ENCODE measurements at regions not wholly inside any gene's neighbourhood (a gene's known extent, or its start where the extent isn't known, plus 50 kb on each side); places are given as distances from the start of the nearest gene placed in this dataset.

DNA sequence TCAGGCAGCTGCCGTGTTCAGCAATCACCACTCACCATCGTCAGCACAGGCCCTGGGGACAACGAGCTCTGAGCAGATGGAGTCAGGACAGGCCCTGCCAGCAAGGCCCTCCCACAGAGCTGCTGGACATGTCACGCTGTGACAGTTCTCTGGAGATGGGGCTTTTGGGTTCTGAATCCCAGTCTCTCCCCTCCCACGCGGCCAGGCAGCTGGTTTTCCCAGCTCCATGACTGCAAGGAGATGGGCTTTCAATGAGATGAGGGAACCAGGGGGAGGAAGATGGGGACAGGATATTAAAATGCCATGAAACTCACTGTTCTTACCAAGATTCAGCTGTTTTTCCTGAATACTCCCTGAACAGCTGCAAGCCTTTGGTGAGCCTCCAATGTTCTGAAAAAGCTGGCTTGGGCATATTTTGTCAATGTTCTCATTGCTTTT lies 305.9 kb downstream of the BRD1 start:
- TF ChIP-seq, protein P1, sequence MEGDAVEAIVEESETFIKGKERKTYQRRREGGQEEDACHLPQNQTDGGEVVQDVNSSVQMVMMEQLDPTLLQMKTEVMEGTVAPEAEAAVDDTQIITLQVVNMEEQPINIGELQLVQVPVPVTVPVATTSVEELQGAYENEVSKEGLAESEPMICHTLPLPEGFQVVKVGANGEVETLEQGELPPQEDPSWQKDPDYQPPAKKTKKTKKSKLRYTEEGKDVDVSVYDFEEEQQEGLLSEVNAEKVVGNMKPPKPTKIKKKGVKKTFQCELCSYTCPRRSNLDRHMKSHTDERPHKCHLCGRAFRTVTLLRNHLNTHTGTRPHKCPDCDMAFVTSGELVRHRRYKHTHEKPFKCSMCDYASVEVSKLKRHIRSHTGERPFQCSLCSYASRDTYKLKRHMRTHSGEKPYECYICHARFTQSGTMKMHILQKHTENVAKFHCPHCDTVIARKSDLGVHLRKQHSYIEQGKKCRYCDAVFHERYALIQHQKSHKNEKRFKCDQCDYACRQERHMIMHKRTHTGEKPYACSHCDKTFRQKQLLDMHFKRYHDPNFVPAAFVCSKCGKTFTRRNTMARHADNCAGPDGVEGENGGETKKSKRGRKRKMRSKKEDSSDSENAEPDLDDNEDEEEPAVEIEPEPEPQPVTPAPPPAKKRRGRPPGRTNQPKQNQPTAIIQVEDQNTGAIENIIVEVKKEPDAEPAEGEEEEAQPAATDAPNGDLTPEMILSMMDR (IDR thresholded peaks at IDR 0.05; ENCODE audit: low read depth, low read length, missing control alignments), result no peak
- no peak overlapping the region for H3K4me3 ChIP-seq (ENCODE audit: low read depth, low read length)
- no peak for DNase-seq (ENCODE audit: low read depth)

DNA sequence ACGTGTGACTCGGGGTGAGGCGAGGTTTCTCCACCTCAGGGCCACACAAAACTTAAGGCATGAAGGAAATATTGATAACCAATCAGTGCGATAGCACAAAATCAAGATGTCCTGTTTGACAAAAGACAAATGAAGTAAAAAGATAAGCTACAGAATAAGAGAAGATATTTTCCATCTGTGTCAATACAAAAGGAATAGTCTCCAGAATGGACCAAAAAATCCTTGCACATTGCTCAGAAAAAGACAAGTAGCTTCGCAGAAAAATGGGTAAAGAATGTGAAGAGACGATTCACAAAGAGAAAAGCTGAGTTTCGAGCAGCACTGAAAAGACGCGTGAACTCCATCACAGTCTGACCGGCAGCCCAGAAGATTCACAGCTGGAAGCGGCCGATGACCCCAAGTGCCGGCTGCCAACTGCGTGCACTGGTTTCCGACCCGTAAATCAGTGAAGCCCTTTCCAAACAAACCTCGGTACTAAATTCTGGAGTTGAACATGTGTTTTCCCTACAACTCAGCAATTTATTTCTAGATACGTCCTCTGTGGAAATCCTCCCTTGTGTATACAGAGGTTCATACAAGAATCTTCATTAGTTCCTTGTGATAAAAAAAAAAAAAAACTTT lies 308.4 kb downstream of the BRD1 start:
- no peak for DNase-seq (ENCODE audit: low read depth)
- H3K4me3 ChIP-seq (ENCODE audit: low read depth, low read length), result no peak overlapping the region
- TF ChIP-seq, protein P1 (IDR thresholded peaks at IDR 0.05; ENCODE audit: low read depth, low read length, missing control alignments), result no peak

DNA sequence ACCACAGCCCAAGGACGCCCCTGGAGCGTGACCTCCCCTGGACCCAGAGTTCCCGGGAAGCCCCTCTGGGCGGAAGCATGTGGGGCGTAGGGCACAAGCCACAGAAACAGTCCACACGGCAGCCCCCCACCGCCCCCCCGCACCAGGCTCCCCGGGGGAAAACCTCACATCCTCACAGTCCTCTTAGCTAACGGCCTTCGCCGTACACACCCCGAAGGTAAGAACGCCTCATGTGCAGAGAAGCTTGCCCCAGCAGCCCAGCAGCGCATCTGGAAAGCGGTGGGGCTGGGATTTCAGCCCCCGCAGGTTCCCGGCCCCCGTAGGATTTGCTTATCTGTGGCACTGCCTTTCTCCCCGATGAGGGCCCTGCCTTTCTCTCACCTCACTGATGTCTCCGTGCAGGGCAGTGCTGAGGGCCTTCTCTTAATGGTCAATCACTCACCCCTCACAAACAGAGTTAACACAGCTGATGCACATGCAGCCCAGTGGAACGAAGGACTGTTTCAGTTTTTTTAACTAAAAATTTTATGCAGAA lies 309.2 kb downstream of the BRD1 start:
- DNase-seq (ENCODE audit: low read depth), result no peak
- no peak overlapping the region for H3K4me3 ChIP-seq (ENCODE audit: low read depth, low read length)
- TF ChIP-seq, protein P1 (IDR thresholded peaks at IDR 0.05; ENCODE audit: low read depth, low read length, missing control alignments), result no peak

DNA sequence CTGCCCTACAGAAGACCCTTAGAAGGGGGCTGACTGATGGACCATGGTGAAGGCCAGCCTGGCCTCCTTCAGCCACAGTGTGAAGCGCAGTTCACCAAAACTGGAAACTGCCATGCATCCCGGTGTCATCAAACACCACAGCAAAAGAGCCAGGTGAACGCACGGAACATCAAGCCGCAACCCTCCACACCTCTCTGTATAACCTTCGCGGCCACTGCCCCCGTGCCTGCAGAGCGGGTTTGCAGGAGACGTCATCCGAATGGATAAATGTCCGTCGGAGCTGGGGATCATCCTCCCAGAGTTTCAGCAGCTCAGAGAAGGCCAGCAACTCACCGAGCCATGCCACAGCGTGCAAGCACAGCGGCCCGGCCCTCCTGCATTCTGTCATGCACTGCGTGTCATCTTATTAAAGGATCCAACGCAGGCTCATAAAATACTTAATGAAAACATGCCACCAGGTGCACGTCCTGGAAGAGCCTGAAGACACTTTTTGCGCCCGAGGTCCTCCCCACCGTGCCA lies 309.9 kb downstream of the BRD1 start:
- no peak for DNase-seq (ENCODE audit: low read depth)
- no peak overlapping the region for H3K4me3 ChIP-seq (ENCODE audit: low read depth, low read length)
- TF ChIP-seq, protein P1 (IDR thresholded peaks at IDR 0.05; ENCODE audit: low read depth, low read length, missing control alignments), result no peak

DNA sequence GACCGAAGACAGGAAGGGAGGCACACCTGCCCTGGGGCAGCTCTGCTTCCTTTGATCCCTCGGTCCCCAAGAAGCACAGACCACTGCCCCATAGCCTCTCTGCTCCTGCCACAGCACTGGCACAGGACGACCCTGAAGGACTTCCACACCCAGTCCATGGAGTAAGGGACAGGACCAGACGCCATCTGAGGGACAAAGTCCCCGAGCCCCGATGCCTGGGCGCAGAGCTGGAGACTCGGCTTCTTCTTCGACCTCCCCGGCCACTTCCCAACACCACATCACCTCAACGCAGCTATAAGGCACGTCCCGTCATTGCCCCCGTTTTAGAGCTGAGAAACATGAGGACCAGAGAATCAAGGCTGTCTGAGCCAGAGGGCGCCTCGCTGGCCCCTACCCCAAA lies 310.5 kb downstream of the BRD1 start:
- H3K4me3 ChIP-seq (ENCODE audit: low read depth, low read length), result no peak overlapping the region
- TF ChIP-seq, protein P1 (IDR thresholded peaks at IDR 0.05; ENCODE audit: low read depth, low read length, missing control alignments), result no peak
- no peak for DNase-seq (ENCODE audit: low read depth)

DNA sequence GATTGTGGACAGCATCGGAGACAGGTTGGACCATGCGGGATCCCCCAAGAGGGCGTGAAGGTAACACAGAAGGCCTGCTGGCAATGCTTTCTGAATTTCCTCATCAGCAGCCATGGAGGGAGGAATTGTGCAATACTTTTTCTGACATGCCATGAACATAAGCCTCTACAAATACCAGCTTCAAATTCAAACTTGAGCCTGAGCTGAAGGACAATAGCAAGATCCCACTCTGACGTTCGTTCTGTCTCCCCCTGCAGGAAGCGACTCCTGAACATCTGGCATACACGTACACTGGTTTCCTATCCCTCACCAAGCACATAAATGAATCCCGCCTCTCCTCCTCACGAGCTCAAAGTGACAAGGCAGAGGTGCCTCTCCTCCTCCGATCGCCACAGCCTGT lies 312.2 kb downstream of the BRD1 start:
- TF ChIP-seq, protein P1 (IDR thresholded peaks at IDR 0.05; ENCODE audit: low read depth, low read length, missing control alignments), result peak; percentile 18
- H3K4me3 ChIP-seq (ENCODE audit: low read depth, low read length), result no peak overlapping the region
- DNase-seq (ENCODE audit: low read depth), result no peak

DNA sequence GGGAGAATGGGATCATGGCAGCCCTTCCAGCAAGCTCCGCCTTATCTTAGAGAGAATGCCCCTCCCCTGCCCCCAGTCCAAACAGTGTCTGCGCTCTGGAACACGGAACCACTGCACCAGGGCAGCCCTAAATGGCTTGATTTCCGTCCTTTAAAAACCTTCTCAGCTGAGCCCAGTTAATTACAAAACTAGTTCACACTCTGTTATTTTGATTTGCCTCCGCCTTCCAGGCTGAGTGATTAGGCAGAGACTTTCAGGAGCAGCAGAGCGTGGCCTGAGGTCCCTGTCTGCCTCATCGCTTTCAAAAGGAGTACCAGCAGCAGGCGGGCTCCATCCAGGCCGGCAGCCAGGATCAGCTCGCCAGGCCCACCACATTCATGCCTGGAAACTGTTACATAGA lies 313.0 kb downstream of the BRD1 start:
- DNase-seq (ENCODE audit: low read depth), result no peak
- TF ChIP-seq, protein P1 (IDR thresholded peaks at IDR 0.05; ENCODE audit: low read depth, low read length, missing control alignments), result no peak
- H3K4me3 ChIP-seq (ENCODE audit: low read depth, low read length), result no peak overlapping the region
